HL-60 (cell line): ENCODE measurements at regions not wholly inside any gene's neighbourhood (a gene's known extent, or its start where the extent isn't known, plus 50 kb on each side); places are given as distances from the start of the nearest gene placed in this dataset.

Experiments
- DNase-seq, 2 experiments: peaks; one replicate each; pipeline ENCODE4 v3.0.0-alpha.2; 2010 to 2020; ENCODE audit warnings: low read depth in 1 of 2, low spot score in 1 of 2
- H3K27ac ChIP-seq: fragments of 250-450 bp; sonication (Bioruptor Pico); replicated peaks from 2 replicates; pipeline ENCODE4 v1.5.1; 2020; ENCODE audit warnings: mild to moderate bottlenecking, moderate library complexity
- H3K27me3 ChIP-seq: fragments of 250-450 bp; sonication (Bioruptor Pico); 2 replicates; pipeline ENCODE4 v1.5.1; 2021; ENCODE audit warnings: mild to moderate bottlenecking, moderate library complexity; ENCODE audit not compliant: insufficient read depth, poor library complexity, severe bottlenecking
- H3K4me3 ChIP-seq: replicated peaks from 2 replicates; pipeline ENCODE4 v1.5.1; 2011; ENCODE audit warnings: mild to moderate bottlenecking, control low read depth, low read length; ENCODE audit not compliant: insufficient read depth
- CTCF ChIP-seq: IDR thresholded peaks from one replicate; pipeline ENCODE4 v1.5.1; 2011; ENCODE audit warnings: low read length, control low read depth, inconsistent platforms; ENCODE audit not compliant: insufficient read depth
- GABPA ChIP-seq: IDR thresholded peaks from 2 replicates; pipeline ENCODE4 v1.6.1; 2012; ENCODE audit warnings: low read depth
- POLR2AphosphoS5 ChIP-seq: IDR thresholded peaks from 2 replicates; pipeline ENCODE4 v1.6.1; 2012; ENCODE audit warnings: low read depth
- REST ChIP-seq: IDR thresholded peaks from 2 replicates; pipeline ENCODE4 v1.6.1; 2012; ENCODE audit warnings: low read depth; ENCODE audit not compliant: insufficient replicate concordance
- SPI1 ChIP-seq: IDR thresholded peaks from 2 replicates; pipeline ENCODE4 v1.6.1; 2012; ENCODE audit warnings: low read depth, mild to moderate bottlenecking, borderline replicate concordance

DNA sequence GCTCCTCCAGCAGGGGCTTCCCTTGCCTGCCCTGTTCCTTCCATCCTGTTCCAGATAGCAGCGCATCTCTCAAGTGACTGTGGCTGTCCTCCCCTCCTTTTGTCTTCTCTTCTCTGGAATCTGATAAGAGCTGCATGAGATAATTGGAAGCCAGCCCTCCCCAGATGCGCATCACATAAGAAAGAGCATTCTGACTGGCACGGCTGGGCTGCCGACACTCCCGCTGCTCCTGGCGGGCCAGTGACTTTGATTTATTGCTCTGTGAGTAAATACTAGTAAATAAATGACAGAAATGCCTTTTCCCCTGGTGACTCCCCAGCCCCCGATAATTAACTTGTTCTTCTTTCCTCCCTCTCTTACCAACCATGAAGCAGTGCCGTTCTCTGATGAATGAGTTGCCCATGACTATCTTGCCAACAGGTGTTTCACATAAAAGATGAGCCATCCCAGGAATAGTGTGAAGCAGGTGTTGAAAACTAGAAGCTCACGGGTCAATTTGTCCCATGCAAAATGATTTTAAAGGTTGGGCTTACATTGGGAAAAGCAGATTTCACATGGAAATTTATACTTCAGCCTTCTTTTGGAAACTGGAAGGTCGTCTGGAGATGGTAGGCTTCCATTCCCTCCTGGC is 212.3 kb downstream of the ERCC6L2 start:
- DNase-seq: no peak
- H3K4me3 ChIP-seq: no peak overlapping the region

DNA sequence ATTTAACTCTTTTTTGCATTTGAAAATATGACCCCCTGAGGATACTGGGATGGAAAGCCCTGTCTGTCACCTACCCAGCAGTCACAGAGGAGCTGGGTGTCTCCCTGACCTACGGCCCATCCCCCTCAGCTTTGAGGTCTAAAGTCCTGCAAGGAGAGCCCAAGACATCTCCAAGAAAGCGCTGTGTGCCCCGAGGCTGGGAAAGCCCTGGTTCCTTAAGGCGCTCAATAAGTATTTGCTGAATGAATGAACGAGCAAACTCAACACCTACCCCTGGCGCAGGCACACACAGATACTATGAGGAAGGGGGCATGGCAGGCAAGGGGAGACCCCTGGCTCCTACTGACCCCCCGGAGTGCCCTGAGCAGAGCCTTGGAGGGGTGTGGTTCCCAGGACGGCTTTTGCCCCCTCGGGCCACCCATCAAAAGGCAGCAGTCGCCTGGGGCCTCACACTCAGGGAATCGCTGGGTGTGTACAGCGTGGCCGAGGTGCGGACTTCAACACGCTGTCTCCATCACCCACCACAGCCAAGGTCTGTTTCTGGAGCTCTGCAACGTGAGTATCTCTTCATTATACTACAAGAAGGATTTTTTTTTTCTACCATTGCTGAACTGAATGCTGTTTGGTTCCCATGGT is 211.6 kb downstream of the ERCC6L2 start:
- no peak for DNase-seq
- no peak overlapping the region for H3K27ac ChIP-seq
- H3K27me3 ChIP-seq: no peaks in the 10 kb centered on the region
- no peak overlapping the region for H3K4me3 ChIP-seq
- TF ChIP-seq CTCF: no peak
- TF ChIP-seq GABPA: no peak
- no peak for TF ChIP-seq POLR2AphosphoS5
- no peak for TF ChIP-seq REST
- no peak for TF ChIP-seq SPI1

More for the DNA sequence above, 212.3 kb downstream of the ERCC6L2 start:
- TF ChIP-seq GABPA (no peak), REST (no peak), POLR2AphosphoS5 (no peak)
- no peak overlapping the region for H3K27ac ChIP-seq
- H3K27me3 ChIP-seq: no peaks in the 10 kb centered on the region

DNA sequence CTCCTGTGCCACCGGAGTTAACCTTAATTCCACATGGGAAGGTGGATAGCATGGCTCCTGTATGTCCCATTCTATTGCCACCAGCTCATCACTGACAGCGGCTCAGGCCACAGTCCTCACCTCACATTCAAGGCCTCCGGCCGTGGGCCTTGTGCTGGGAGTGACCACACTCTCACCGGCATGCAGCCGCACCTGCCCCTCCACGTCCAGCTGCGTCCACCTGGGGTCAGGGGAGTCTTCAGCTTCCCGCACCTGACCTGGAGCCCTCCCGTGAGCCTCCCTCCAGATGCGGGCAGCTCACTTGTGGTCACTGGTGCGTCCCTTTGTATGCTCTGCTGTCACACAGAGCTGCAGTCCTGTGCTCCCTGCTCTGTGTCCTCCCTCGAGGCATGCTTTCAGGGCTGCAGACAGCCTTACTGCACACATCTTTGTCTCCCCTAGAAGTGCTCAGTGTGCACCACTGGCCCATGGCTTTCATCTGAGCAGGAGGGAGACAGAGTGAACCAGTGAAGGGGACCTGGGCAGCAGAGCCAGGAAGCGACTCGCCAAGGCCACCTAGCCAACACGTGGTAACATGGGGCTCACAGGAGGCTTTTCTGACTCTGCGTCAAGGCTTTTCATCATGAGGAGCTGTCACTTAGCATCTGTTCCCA is 210.1 kb downstream of the ERCC6L2 start:
- no peak overlapping the region for H3K27ac ChIP-seq
- TF ChIP-seq REST: no peak
- TF ChIP-seq SPI1: no peak
- TF ChIP-seq POLR2AphosphoS5: no peak
- TF ChIP-seq CTCF: no peak
- no peak for TF ChIP-seq GABPA
- no peaks in the 10 kb centered on the region for H3K27me3 ChIP-seq
- no peak for DNase-seq
- no peak overlapping the region for H3K4me3 ChIP-seq
